Activated naive CD4-positive, alpha-beta T cell treated with anti-CD3 and anti-CD28 coated beads, Interleukin-2, amount 10 ng/mL, durations not matched to agents 7 days and 5 days (primary cell): ENCODE measurements at regions not wholly inside any gene's neighbourhood (a gene's known extent, or its start where the extent isn't known, plus 50 kb on each side); places are given as distances from the start of the nearest gene placed in this dataset.
"Not testable (repeated sequence)": the region's sequence is repeated elsewhere in the genome, so short reads cannot be mapped to it uniquely, and the experiment has no call there.

ENCODE experiments used
- CTCF ChIA-PET: fragments of 350-600 bp; sonication (Branson Sonifier 250); formaldehyde crosslinking; loops from one replicate; lab custom pipeline; 2021; ENCODE audit warnings: antibody characterized with exemption; lab: Charles Lee
- DNase-seq: peaks from one replicate; pipeline ENCODE4 v3.0.0-alpha.2; 2020
- H3K27ac Mint-ChIP-seq: one replicate; pipeline ENCODE4 v1.8.0; 2021; ENCODE audit warnings: mild to moderate bottlenecking, moderate library complexity, mixed read lengths
- H3K27me3 Mint-ChIP-seq: one replicate; pipeline ENCODE4 v1.8.0; 2021; ENCODE audit warnings: mild to moderate bottlenecking, mixed read lengths
- H3K36me3 Mint-ChIP-seq: one replicate; pipeline ENCODE4 v1.8.0; 2021; ENCODE audit warnings: mixed read lengths
- H3K4me1 Mint-ChIP-seq: one replicate; pipeline ENCODE4 v1.8.0; 2021; ENCODE audit warnings: mixed read lengths
- H3K4me3 Mint-ChIP-seq: one replicate; pipeline ENCODE4 v1.8.0; 2021; ENCODE audit warnings: mild to moderate bottlenecking, moderate library complexity, mixed read lengths
- H3K9me3 Mint-ChIP-seq: one replicate; pipeline ENCODE4 v1.8.0; 2021; ENCODE audit warnings: mixed read lengths

DNA sequence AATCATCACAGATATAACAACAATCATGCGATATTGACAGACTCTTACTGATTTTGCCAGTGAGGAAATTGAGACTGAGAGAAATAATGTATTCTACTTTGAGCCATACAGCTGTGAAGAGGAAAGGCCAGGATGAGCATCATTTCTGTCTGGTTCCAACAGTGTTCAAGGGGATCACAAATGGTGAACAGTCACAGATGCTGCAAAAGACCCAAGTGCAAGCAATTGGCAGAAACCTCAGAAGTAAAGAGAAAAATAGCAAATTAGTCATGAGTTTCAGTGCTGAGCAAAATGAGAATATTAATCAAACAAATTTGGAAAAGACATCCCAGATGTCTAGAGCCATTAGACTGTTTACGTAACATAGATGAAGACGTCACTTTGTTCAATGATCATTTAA is 114.1 kb downstream of the RAB38 start:
- H3K27me3 Mint-ChIP-seq = no peaks in the 10 kb centered on the region
- CTCF ChIA-PET = no interaction called here
- H3K4me1 Mint-ChIP-seq = no peaks in the 10 kb centered on the region
- no peak overlapping the region for H3K27ac Mint-ChIP-seq
- H3K9me3 Mint-ChIP-seq = no peaks in the 10 kb centered on the region
- DNase-seq = no peak
- no peak overlapping the region for H3K4me3 Mint-ChIP-seq
- no peaks in the 10 kb centered on the region for H3K36me3 Mint-ChIP-seq

DNA sequence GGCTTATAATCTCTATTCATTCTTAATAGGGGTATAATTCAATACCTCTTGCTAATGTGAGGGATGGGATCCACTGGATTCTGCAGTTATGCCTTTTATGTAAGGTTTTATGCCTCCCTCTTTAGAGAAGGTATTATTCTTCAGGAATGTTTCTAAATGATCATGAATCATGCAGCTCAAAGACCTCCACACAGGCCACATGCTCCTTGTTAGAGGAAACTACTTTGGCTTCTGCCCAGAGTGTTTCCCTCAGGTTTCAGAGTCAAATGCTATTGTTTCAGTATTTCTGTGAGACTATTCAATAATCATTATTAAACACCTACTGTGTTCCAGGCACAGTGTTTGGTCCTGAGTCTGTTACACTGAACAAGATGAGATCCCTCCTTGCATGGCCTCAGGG is 115.9 kb downstream of the RAB38 start:
- CTCF ChIA-PET = no interaction called here
- Mint-ChIP-seq H3K4me1 (no peaks in the 10 kb centered on the region), H3K27ac (no peak overlapping the region), H3K27me3 (no peaks in the 10 kb centered on the region), H3K36me3 (no peaks in the 10 kb centered on the region), H3K9me3 (no peaks in the 10 kb centered on the region), H3K4me3 (no peak overlapping the region)
- DNase-seq = no peak

DNA sequence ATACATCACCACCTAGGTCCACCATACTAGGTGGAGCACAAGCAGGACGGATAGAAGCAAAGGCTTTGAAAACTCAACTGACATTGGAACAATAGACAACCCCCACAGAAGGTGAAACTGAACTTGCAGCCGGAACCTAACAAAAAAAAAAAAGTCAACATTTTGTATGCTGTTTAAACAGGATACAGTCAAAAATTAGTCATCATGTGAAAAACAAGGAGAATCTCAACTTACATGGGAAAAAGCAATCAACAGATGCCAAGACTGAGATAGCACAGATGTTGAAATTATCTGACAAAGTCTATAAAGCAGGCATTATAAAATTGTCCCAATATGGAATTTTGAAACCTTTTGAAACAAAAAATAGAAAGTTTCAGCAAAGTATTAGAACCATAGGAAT is 123.8 kb downstream of the RAB38 start:
- Mint-ChIP-seq H3K4me1 (no peaks in the 10 kb centered on the region), H3K27me3 (no peaks in the 10 kb centered on the region), H3K27ac (no peak overlapping the region), H3K9me3 (no peaks in the 10 kb centered on the region), H3K4me3 (no peak overlapping the region), H3K36me3 (no peaks in the 10 kb centered on the region)
- CTCF ChIA-PET = no interaction called here
- DNase-seq = no peak

DNA sequence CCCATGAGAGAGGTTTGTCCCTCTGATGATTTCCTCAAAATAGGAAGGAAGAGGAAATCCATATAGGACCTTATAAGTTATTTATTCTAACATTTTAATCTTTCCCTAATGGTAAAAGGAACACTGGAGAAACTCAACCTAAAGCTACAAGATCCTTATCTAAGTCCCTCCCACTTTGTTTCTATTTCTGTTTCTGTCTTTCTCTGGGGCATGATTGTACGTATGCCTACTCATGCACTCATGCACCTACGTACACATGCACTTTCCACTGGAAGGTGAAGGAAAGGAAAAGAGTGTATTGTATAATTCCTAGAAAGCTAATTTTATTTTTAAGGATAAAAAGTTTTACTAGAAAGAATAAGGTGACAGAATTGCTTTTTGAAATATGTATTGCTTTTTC is 125.0 kb downstream of the RAB38 start:
- no peak for DNase-seq
- no peaks in the 10 kb centered on the region for H3K36me3 Mint-ChIP-seq
- H3K4me3 Mint-ChIP-seq = no peak overlapping the region
- no peaks in the 10 kb centered on the region for H3K4me1 Mint-ChIP-seq
- no peak overlapping the region for H3K27ac Mint-ChIP-seq
- CTCF ChIA-PET = no interaction called here
- no peaks in the 10 kb centered on the region for H3K27me3 Mint-ChIP-seq
- no peaks in the 10 kb centered on the region for H3K9me3 Mint-ChIP-seq

DNA sequence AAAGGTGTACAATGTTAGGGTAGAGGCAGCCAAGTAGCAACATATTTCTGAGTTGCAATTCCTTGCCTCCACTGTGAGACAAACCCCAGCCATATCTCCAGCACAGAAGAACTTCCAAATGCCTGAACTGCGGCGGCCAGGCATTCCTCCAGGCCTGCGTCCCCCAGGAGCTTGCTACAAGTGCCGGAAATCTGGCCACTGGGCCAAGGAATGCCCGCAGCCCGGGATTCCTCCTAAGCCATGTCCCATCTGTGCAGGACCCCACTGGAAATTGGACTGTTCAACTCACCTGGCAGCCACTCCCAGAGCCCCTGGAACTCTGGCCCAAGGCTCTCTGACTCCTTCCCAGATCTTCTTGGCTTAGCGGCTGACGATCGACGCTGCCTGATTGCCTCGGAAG is 130.0 kb downstream of the RAB38 start:
- H3K36me3 Mint-ChIP-seq, H3K4me1 Mint-ChIP-seq, H3K4me3 Mint-ChIP-seq, DNase-seq, H3K9me3 Mint-ChIP-seq, H3K27ac Mint-ChIP-seq, H3K27me3 Mint-ChIP-seq, CTCF ChIA-PET: not testable (repeated sequence)

DNA sequence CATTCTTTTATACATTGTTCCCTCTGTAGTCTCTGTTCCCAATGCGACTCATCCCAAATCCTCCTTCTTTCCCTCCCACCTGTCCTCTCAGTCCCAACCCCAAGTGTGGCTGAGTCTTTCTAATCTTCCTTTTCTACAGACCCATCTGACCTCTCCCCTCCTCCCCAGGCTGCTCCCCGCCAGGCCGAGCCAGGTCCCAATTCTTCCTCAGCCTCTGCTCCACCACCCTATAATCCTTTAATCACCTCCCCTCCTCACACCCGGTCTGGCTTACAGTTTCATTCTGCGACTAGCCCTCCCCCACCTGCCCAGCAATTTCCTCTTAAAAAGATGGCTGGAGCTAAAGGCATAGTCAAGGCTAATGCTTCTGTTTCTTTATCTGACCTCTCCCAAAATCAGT is 130.6 kb downstream of the RAB38 start:
- H3K27me3 Mint-ChIP-seq, CTCF ChIA-PET, H3K4me1 Mint-ChIP-seq, DNase-seq, H3K9me3 Mint-ChIP-seq, H3K36me3 Mint-ChIP-seq, H3K27ac Mint-ChIP-seq, H3K4me3 Mint-ChIP-seq: not testable (repeated sequence)

DNA sequence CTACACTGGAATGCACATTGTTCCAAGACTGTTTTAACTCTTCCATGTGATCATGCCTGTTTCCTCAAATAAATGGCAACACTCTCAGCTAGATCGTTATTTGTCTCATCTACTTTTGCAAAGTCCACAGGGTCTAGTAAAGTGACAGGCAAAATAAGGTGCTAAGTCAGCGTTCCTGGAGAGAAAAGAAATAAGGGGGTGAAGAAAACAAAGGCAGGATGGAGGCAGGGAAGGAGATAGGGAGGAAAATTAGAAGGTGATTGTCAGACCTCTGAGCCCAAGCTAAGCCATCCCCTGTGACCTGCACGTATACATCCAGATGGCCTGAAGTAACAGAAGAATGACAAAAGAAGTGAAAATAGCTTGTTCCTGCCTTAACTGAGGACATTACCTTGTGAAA is 132.1 kb downstream of the RAB38 start:
- Mint-ChIP-seq H3K9me3 (no peaks in the 10 kb centered on the region), H3K36me3 (no peaks in the 10 kb centered on the region), H3K4me1 (no peaks in the 10 kb centered on the region), H3K27me3 (peaks cover 6% of the 10 kb centered on the region), H3K27ac (no peak overlapping the region), H3K4me3 (no peak overlapping the region)
- CTCF ChIA-PET = interaction anchor here (1.8 kb wide), 1 partner anchor 501 kb away, joined by 4 read pairs; no protein-coding TSS in a partner anchor
- no peak for DNase-seq

DNA sequence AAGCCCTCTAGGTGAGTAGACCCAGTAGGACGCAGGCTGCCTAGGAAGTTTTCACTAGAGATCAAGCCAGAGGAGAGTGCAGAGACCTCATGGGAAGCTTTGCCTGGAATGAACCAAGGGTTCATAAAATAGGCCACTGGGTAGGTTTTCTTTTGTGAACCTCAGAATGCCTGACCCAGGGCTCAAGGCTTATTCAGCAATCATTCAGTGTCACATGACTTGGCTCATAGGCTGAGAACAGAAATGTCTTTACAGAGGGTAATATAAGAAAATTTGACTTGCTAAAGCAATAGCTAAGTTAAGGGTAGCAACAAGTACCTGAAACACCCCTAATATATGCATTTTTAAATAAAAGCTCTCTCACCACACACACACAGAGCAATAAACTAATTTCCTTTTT is 132.6 kb downstream of the RAB38 start:
- DNase-seq = no peak
- Mint-ChIP-seq H3K9me3 (no peaks in the 10 kb centered on the region), H3K36me3 (no peaks in the 10 kb centered on the region), H3K4me3 (no peak overlapping the region), H3K27me3 (peaks cover 6% of the 10 kb centered on the region), H3K4me1 (no peaks in the 10 kb centered on the region), H3K27ac (no peak overlapping the region)
- CTCF ChIA-PET = interaction anchor here (1.8 kb wide), 1 partner anchor 501 kb away, joined by 4 read pairs; no protein-coding TSS in a partner anchor

DNA sequence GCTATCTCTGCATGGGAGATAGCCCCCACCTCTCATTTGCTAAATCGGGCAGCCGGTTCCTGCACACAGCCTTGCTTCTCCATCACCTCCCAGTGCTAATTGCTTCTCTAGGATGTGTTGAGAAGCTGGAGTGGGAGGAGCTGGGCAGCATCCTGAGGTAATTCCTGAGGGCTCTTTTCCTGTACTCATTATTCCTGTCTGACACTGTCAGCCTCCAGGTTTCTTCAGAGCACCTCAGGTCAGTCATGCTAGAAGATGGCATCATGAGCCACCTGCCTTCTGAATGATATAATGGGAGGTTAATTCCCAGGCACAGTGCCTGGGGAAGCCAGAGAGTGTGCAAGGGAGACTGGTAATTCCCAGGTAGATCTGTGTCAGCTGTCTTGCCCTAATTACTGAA is 133.0 kb downstream of the RAB38 start:
- CTCF ChIA-PET = interaction anchor here (1.8 kb wide), 1 partner anchor 502 kb away, joined by 4 read pairs; no protein-coding TSS in a partner anchor
- no peaks in the 10 kb centered on the region for H3K36me3 Mint-ChIP-seq
- peaks cover 6% of the 10 kb centered on the region for H3K27me3 Mint-ChIP-seq
- H3K4me3 Mint-ChIP-seq = no peak overlapping the region
- no peaks in the 10 kb centered on the region for H3K4me1 Mint-ChIP-seq
- no peaks in the 10 kb centered on the region for H3K9me3 Mint-ChIP-seq
- no peak overlapping the region for H3K27ac Mint-ChIP-seq
- no peak for DNase-seq

DNA sequence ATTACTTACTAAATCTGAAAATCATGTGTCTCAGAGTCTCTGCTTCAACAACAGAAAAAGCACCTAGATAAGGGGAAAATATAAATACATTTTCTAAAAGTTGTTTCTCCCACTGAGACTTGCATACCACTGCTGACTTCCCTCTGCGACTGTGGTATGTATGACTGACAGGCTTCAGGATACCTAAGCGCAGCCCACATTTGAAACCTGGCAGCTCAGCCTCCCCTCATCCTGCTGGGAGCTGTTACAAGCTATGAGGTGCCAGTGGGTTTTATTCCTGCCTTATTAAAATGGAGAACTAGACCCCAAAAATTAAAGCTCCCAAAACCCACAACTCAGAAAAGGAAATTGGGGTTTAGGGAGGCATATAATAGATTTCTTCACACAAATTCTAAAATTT is 133.6 kb downstream of the RAB38 start:
- no peak for DNase-seq
- no peaks in the 10 kb centered on the region for H3K36me3 Mint-ChIP-seq
- CTCF ChIA-PET = interaction anchor here (1.8 kb wide), 1 partner anchor 502 kb away, joined by 4 read pairs; no protein-coding TSS in a partner anchor
- H3K9me3 Mint-ChIP-seq = no peaks in the 10 kb centered on the region
- no peak overlapping the region for H3K27ac Mint-ChIP-seq
- no peaks in the 10 kb centered on the region for H3K4me1 Mint-ChIP-seq
- H3K27me3 Mint-ChIP-seq = peaks cover 6% of the 10 kb centered on the region
- no peak overlapping the region for H3K4me3 Mint-ChIP-seq

DNA sequence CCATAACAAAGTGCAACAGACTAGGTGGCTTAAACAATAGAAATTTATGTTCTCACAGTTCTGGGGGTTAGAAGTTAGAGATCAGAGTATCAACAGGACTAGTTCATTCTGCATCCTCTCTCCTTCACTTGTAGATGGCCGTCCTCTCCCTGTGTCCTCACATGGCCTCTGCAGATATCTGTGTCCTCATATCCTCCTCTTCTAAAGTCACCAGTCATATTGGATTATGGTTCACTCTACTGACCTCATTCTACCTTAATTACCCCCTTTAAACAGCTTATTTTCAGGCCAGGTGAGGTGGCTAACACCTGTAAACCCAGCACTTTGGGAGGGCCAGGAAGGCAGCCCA is 135.1 kb downstream of the RAB38 start:
- Mint-ChIP-seq H3K4me1 (no peaks in the 10 kb centered on the region), H3K4me3 (no peak overlapping the region), H3K36me3 (no peaks in the 10 kb centered on the region), H3K9me3 (no peaks in the 10 kb centered on the region), H3K27me3 (peaks cover 6% of the 10 kb centered on the region), H3K27ac (no peak overlapping the region)
- CTCF ChIA-PET = no interaction called here
- no peak for DNase-seq

DNA sequence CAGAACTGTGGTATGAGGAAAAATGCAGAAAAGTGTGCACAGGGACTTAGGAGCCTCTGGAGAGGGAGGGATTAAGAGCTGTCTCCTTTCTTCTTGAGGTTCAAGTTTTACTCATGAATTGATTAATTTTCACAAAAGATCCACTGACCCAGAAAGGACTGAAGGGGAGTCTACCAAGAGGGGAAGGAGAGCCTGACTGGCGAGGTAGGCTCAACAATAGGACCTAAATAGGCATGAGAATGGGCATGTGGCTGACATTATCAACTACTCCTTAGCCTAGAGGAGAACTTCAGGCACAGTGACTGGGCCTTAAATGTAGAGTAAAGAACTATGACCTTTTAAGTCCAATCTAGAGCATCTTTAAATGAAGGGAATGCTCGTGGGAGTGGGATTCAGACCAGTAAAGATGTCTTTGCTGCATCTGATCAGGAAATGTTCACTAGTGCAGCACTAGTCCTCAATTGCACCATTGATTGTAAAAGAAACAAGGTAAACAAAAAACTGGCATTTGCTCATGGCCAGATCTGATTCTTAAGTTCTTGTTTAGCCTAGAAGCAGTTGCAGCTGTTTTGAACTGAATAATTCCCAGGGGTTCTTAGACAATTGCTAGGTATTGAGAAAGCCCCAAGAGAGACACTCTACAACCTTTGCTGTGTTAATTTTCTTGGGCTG is 135.6 kb downstream of the RAB38 start:
- Mint-ChIP-seq H3K9me3 (no peaks in the 10 kb centered on the region), H3K36me3 (no peaks in the 10 kb centered on the region), H3K27me3 (peaks cover 6% of the 10 kb centered on the region), H3K27ac (no peak overlapping the region), H3K4me3 (no peak overlapping the region), H3K4me1 (no peaks in the 10 kb centered on the region)
- CTCF ChIA-PET = no interaction called here
- no peak for DNase-seq

DNA sequence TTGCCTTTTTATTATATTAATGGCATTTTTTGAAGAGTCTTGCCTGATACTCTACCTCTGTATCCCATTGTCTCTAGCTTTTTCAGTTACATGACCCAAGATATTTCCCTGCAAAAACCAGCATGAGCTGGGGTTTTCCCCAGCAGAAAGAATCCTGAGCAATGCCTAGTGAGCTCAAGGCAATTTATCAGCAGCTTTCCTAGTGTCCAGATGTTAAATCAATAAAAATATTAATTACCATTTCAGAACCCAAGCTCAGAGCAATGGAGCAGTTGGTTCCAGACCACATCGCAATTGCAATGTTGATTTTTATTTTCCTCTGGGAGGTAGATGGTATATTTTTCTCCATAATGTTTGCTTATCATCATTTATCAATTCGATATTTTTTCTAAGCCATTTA is 137.2 kb downstream of the RAB38 start:
- Mint-ChIP-seq H3K4me1 (no peaks in the 10 kb centered on the region), H3K36me3 (no peaks in the 10 kb centered on the region), H3K9me3 (no peaks in the 10 kb centered on the region), H3K27me3 (no peaks in the 10 kb centered on the region), H3K4me3 (no peak overlapping the region), H3K27ac (no peak overlapping the region)
- CTCF ChIA-PET = no interaction called here
- no peak for DNase-seq

DNA sequence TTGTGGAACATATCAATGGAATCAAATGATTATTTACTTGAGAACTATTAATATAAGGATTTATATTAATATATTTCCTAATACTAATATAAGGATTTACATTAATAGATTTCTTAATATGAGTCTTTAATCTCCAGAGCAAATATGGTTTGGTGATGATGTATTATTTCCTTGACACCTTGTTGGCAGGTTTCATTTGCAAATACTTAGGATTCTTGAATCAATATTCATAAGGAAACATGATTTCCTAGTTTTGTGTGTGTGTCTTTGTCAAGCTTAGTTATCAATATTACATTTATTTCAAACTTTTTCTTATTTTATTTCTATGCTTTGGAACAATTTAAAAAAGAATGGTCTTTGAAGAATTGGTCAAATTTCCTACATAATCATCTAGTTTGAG is 138.5 kb downstream of the RAB38 start:
- Mint-ChIP-seq H3K27me3 (no peaks in the 10 kb centered on the region), H3K9me3 (no peaks in the 10 kb centered on the region), H3K4me3 (no peak overlapping the region), H3K4me1 (no peaks in the 10 kb centered on the region), H3K27ac (no peak overlapping the region), H3K36me3 (no peaks in the 10 kb centered on the region)
- CTCF ChIA-PET = no interaction called here
- DNase-seq = no peak

DNA sequence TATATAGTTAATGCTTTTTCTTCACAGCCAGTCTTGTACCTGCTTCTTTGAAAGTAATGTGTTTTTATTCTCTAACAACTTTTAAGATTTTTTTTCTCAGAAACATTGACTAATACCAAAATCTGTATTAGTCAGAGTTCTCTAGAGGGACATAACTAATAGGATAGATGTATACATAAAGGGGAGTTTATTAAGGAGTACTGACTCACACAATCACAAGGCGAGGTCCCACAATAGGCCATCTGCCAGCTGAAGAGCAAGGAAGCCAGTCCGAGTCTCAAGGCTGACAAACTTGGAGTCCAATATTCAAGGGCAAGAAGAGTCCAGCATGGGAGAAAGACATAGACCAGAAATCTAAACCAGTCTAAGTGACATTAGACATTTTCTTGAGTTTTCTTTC is 140.0 kb downstream of the RAB38 start:
- Mint-ChIP-seq H3K27ac (no peak overlapping the region), H3K4me3 (no peak overlapping the region), H3K9me3 (no peaks in the 10 kb centered on the region), H3K4me1 (no peaks in the 10 kb centered on the region), H3K36me3 (no peaks in the 10 kb centered on the region), H3K27me3 (no peaks in the 10 kb centered on the region)
- CTCF ChIA-PET = no interaction called here
- DNase-seq = no peak
